ENCODE measurements at regions not wholly inside any gene's neighbourhood (a gene's known extent, or its start where the extent isn't known, plus 50 kb on each side); places are given as distances from the start of the nearest gene placed in this dataset.

DNA sequence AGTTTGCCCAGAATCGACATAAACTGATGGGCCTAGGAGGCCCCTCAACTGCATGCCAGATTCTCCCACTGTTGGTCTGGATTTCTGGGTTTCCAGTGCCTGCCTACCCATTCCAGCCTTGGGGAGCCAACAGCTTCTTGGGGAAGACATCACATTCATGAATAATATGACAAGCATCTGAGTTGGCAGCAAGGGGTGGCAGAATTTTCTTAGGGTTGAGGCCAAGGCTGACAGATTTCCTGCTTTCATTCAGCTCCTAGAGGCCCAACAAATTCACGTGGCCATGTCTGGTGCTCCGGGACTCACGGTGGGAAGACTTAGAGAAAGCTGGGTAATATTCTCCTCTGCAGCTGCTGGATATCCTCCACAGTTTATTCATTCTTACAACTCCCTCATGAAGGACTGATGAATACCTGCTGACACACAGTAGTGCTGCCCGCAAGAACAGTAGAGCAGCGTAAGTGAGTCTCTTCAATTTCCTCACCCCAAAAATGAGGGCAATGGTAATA, 305.0 kb upstream of the TNC start:
- TF ChIP-seq SIN3A (IDR thresholded peaks at IDR 0.05; ENCODE audit: borderline replicate concordance, insufficient read depth, low read depth, low read length), result no peak
- TF ChIP-seq, protein P1, sequence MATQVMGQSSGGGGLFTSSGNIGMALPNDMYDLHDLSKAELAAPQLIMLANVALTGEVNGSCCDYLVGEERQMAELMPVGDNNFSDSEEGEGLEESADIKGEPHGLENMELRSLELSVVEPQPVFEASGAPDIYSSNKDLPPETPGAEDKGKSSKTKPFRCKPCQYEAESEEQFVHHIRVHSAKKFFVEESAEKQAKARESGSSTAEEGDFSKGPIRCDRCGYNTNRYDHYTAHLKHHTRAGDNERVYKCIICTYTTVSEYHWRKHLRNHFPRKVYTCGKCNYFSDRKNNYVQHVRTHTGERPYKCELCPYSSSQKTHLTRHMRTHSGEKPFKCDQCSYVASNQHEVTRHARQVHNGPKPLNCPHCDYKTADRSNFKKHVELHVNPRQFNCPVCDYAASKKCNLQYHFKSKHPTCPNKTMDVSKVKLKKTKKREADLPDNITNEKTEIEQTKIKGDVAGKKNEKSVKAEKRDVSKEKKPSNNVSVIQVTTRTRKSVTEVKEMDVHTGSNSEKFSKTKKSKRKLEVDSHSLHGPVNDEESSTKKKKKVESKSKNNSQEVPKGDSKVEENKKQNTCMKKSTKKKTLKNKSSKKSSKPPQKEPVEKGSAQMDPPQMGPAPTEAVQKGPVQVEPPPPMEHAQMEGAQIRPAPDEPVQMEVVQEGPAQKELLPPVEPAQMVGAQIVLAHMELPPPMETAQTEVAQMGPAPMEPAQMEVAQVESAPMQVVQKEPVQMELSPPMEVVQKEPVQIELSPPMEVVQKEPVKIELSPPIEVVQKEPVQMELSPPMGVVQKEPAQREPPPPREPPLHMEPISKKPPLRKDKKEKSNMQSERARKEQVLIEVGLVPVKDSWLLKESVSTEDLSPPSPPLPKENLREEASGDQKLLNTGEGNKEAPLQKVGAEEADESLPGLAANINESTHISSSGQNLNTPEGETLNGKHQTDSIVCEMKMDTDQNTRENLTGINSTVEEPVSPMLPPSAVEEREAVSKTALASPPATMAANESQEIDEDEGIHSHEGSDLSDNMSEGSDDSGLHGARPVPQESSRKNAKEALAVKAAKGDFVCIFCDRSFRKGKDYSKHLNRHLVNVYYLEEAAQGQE (IDR thresholded peaks at IDR 0.05; ENCODE audit: insufficient read depth in 1 of 2, low read depth in 2 of 2, low read length in 1 of 2), result no peak
- TF ChIP-seq POLR2AphosphoS5 (IDR thresholded peaks at IDR 0.05; ENCODE audit: low read depth, low read length), result no peak
- TF ChIP-seq TCF7L2 (IDR thresholded peaks at IDR 0.05; ENCODE audit: low read depth, low read length), result no peak
- TF ChIP-seq, protein P2, sequence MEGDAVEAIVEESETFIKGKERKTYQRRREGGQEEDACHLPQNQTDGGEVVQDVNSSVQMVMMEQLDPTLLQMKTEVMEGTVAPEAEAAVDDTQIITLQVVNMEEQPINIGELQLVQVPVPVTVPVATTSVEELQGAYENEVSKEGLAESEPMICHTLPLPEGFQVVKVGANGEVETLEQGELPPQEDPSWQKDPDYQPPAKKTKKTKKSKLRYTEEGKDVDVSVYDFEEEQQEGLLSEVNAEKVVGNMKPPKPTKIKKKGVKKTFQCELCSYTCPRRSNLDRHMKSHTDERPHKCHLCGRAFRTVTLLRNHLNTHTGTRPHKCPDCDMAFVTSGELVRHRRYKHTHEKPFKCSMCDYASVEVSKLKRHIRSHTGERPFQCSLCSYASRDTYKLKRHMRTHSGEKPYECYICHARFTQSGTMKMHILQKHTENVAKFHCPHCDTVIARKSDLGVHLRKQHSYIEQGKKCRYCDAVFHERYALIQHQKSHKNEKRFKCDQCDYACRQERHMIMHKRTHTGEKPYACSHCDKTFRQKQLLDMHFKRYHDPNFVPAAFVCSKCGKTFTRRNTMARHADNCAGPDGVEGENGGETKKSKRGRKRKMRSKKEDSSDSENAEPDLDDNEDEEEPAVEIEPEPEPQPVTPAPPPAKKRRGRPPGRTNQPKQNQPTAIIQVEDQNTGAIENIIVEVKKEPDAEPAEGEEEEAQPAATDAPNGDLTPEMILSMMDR (IDR thresholded peaks at IDR 0.05), result no peak
- DNase-seq (ENCODE audit: low read depth, low spot score) (no peak), ATAC-seq (no peak)
- no TSS peak for BruUV-seq (replicated peaks)
- Histone ChIP-seq H3K4me1 (ENCODE audit: control insufficient read depth, insufficient read depth, low read length) (no peaks in the 10 kb centered on the region), H3K9me3 (ENCODE audit: control insufficient read depth, insufficient read depth, low read depth, low read length) (no peaks in the 10 kb centered on the region), H3K36me3 (ENCODE audit: control insufficient read depth, insufficient read depth, low read length) (no peaks in the 10 kb centered on the region), H3K4me3 (ENCODE audit: low read depth in 2 of 2, low read length in 2 of 2) (no peak overlapping the region), H3K27me3 (ENCODE audit: control insufficient read depth, insufficient read depth, low read length) (no peaks in the 10 kb centered on the region), H3K27ac (ENCODE audit: low read length) (no peak overlapping the region)
- ChIA-PET CTCF (no interaction called here), POLR2A (no interaction called here)
- in situ Hi-C loops (cut with HindIII; ENCODE audit: low pct_unique_long_range_greater_than_20kb, low sequenced_read_pairs), result no loop called here
- intact Hi-C loops (cut with micrococcal nuclease; ENCODE audit: unreplicated experiment), result no loop called here

DNA sequence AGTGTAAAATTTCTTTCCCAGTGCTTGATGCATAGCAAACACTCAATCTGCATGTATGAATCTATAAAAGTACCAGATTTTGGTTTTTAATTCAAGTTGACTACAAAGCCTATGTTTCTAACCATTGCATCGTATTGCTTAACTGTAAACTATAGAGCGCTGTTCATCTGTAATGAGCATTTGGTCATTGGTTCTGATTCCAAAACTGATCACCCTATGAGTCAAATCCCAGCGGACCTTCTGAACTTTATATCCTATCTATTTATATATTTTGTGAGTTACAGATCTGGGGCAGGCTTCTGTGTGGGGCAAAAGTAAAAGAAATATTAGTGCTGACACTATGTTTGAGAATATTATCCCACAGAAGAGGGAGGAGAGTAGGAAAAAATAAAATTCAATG, 305.7 kb upstream of the TNC start:
- no peak overlapping the region for H3K4me3 ChIP-seq (ENCODE audit: low read depth in 2 of 2, low read length in 2 of 2)
- no TSS peak for BruUV-seq (replicated peaks)
- no peaks in the 10 kb centered on the region for H3K9me3 ChIP-seq (ENCODE audit: control insufficient read depth, insufficient read depth, low read depth, low read length)
- TF ChIP-seq TCF7L2 (IDR thresholded peaks at IDR 0.05; ENCODE audit: low read depth, low read length) (no peak), SIN3A (IDR thresholded peaks at IDR 0.05; ENCODE audit: borderline replicate concordance, insufficient read depth, low read depth, low read length) (no peak), POLR2AphosphoS5 (IDR thresholded peaks at IDR 0.05; ENCODE audit: low read depth, low read length) (no peak)
- TF ChIP-seq, protein P1 (IDR thresholded peaks at IDR 0.05; ENCODE audit: insufficient read depth in 1 of 2, low read depth in 2 of 2, low read length in 1 of 2), result no peak
- TF ChIP-seq, protein P2 (IDR thresholded peaks at IDR 0.05), result no peak
- in situ Hi-C loops (cut with HindIII; ENCODE audit: low pct_unique_long_range_greater_than_20kb, low sequenced_read_pairs) (no loop called here), intact Hi-C loops (cut with micrococcal nuclease; ENCODE audit: unreplicated experiment) (no loop called here)
- no peaks in the 10 kb centered on the region for H3K27me3 ChIP-seq (ENCODE audit: control insufficient read depth, insufficient read depth, low read length)
- H3K27ac ChIP-seq (ENCODE audit: low read length), result no peak overlapping the region
- H3K36me3 ChIP-seq (ENCODE audit: control insufficient read depth, insufficient read depth, low read length), result no peaks in the 10 kb centered on the region
- CTCF ChIA-PET, result no interaction called here
- POLR2A ChIA-PET, result no interaction called here
- no peaks in the 10 kb centered on the region for H3K4me1 ChIP-seq (ENCODE audit: control insufficient read depth, insufficient read depth, low read length)
- no peak for ATAC-seq
- DNase-seq (ENCODE audit: low read depth, low spot score), result no peak
